ENCODE measurements at regions not wholly inside any gene's neighbourhood (a gene's known extent, or its start where the extent isn't known, plus 50 kb on each side); places are given as distances from the start of the nearest gene placed in this dataset.

DNA sequence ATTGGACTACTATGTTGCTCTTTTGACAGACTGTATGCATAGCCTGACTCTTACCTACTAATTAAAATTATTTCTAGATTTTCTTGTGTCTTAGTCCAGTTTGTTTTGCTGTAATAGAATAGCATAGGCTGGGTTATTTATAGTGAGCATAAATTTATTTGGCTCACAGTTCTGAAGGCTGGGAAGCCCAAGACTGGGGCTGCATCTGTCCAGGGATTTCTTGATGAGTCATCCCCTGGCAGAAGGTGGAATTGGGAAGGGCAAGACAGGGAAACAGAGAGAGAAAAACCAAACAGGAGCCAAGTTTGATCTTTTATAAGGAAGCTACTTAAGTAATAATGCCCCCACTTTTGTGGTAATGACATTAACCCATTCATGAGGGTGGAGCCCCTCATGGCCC lies 759.2 kb upstream of the LRFN5 start:
- no peak for DNase-seq (ENCODE audit: low read depth)
- TF ChIP-seq, protein P1, sequence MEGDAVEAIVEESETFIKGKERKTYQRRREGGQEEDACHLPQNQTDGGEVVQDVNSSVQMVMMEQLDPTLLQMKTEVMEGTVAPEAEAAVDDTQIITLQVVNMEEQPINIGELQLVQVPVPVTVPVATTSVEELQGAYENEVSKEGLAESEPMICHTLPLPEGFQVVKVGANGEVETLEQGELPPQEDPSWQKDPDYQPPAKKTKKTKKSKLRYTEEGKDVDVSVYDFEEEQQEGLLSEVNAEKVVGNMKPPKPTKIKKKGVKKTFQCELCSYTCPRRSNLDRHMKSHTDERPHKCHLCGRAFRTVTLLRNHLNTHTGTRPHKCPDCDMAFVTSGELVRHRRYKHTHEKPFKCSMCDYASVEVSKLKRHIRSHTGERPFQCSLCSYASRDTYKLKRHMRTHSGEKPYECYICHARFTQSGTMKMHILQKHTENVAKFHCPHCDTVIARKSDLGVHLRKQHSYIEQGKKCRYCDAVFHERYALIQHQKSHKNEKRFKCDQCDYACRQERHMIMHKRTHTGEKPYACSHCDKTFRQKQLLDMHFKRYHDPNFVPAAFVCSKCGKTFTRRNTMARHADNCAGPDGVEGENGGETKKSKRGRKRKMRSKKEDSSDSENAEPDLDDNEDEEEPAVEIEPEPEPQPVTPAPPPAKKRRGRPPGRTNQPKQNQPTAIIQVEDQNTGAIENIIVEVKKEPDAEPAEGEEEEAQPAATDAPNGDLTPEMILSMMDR (conservative IDR thresholded peaks at IDR 0.05; ENCODE audit: low read depth, low read length) = no peak
- no peak overlapping the region for H3K4me3 ChIP-seq (ENCODE audit: low read length)

DNA sequence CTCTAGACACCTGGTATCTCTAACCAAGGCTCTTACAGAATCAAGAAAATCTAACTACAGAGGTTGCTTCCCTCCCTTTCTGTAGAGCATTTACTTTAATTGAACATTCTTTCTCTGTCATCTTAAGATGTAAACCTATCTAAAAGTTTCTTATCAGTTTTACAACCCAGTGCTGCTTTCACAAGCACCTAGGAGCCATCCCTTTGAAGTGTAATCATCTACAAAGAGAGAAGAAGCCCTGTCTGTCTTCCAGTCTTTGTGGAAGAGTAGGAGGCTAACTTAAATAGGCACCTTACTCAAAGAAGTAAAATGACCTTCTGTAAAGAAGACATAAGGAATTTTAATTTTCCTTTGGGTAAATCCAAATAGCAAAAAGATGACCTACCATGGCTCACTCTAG lies 763.9 kb upstream of the LRFN5 start:
- H3K4me3 ChIP-seq (ENCODE audit: low read length) = no peak overlapping the region
- no peak for DNase-seq (ENCODE audit: low read depth)
- TF ChIP-seq, protein P1 (conservative IDR thresholded peaks at IDR 0.05; ENCODE audit: low read depth, low read length) = no peak

DNA sequence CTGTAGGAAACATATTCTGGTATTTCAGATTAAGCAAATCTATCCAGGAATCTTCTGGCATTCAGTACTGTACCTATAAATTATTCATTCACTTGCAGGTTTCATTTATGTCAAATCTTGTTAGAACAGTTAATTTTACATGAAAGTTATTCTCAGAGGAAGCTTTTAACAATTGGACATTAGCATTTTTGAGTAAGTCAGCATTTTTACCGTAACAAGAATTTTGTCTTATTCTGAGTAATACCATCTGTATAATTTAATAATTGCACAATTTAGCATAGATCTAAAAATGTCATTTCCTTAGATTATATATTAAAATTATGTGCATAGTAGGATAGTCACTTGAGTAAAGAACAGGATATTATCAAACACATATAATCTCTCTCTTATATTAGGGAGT lies 764.8 kb upstream of the LRFN5 start:
- no peak for DNase-seq (ENCODE audit: low read depth)
- H3K4me3 ChIP-seq (ENCODE audit: low read length) = no peak overlapping the region
- TF ChIP-seq, protein P1 (conservative IDR thresholded peaks at IDR 0.05; ENCODE audit: low read depth, low read length) = no peak

DNA sequence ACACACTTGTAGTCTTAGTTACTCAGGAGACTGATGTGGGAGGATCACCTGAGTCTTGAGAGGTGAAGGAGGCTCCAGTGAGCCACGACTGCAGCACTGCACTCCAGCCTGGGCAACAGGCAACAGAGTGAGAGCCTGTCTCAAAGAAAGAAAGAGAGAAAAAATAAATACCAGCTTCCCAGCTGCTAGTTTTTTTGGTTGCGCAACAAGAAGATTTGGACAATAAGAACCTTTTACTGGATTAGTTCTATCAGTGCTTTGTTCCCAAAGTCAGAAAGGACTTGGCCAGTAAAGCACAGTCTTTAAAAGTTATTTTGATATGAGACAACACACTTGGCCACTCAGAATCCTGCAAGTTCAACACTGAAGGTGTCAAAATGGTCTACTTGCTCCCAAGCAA lies 768.1 kb upstream of the LRFN5 start:
- H3K4me3 ChIP-seq (ENCODE audit: low read length) = no peak overlapping the region
- no peak for DNase-seq (ENCODE audit: low read depth)
- TF ChIP-seq, protein P1 (conservative IDR thresholded peaks at IDR 0.05; ENCODE audit: low read depth, low read length) = no peak

DNA sequence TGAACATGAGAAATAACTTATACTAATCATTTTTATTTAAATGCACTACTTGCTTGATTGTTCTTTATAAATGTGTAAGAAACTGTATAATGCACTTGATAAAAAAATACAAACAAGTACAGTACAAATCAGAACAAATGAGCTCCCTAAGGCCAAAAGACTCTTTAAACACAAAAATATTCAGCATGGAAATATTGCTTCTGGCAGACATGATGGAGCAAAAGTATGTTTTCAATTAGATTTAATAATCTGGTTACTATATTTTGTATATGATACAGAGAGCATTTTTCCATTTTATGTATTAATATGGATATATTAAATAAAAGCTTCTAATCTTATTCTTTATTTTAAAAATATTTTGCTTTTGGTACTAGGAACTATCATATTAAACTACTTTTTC lies 800.2 kb upstream of the LRFN5 start:
- no peak overlapping the region for H3K4me3 ChIP-seq (ENCODE audit: low read length)
- TF ChIP-seq, protein P1 (conservative IDR thresholded peaks at IDR 0.05; ENCODE audit: low read depth, low read length) = no peak
- DNase-seq (ENCODE audit: low read depth) = no peak

DNA sequence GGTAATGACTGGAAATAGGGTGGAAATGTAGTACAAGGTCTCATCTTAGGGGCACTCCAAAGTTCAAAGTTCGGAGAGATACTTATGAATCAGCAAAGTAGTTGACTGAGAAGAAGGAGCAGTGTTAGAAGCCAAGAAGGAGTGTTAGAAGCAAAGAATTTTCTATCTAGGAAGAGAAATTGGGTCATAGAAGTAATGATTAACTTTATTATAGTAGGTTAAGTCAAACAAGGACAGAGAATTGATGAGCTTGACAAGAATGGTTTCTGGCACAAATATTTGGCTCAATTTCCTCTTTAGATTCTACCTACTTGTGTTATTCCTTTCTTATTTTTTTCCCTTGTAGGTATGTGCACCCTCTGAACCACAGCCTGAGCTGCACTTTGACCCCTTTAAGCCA lies 810.5 kb upstream of the LRFN5 start:
- DNase-seq (ENCODE audit: low read depth) = no peak
- no peak overlapping the region for H3K4me3 ChIP-seq (ENCODE audit: low read length)

DNA sequence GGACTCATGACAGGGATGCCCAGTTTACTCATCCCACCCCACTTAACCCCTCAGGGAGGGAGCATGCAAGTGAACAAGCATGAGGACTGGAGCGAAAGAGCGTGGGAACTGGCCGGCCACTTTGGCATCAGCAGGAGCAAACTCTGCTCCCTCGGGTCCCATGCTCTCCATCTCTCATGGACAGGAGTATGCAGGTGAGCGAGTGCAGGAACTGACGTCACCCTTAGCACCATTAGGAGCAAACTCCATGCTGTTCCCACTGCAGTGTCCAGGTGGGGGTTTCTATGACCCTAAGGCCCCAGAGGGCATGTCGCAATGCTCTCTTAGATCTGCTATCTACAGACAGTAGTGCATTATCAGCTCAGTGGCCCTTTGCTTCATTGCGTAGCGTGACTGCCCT lies 821.8 kb upstream of the LRFN5 start:
- no peak for DNase-seq (ENCODE audit: low read depth)
- no peak overlapping the region for H3K4me3 ChIP-seq (ENCODE audit: low read length)
- TF ChIP-seq, protein P1 (conservative IDR thresholded peaks at IDR 0.05; ENCODE audit: low read depth, low read length) = no peak

More for the DNA sequence above, 810.5 kb upstream of the LRFN5 start:
- TF ChIP-seq, protein P1 (conservative IDR thresholded peaks at IDR 0.05; ENCODE audit: low read depth, low read length) = no peak
